Stimulated activated CD8-positive, alpha-beta memory T cell treated with anti-CD3 and anti-CD28 coated beads, Interleukin-12 subunit alpha, Interleukin-12 subunit beta, amount 100 ng/mL, for 24 hours (primary cell): ENCODE measurements at regions not wholly inside any gene's neighbourhood (a gene's known extent, or its start where the extent isn't known, plus 50 kb on each side); places are given as distances from the start of the nearest gene placed in this dataset.
"Not testable (repeated sequence)": the region's sequence is repeated elsewhere in the genome, so short reads cannot be mapped to it uniquely, and the experiment has no call there.

Experiments used
- DNase-seq: peaks from one replicate; pipeline ENCODE4 v3.0.0-alpha.2; 2020; ENCODE audit errors: extremely low read depth

DNA sequence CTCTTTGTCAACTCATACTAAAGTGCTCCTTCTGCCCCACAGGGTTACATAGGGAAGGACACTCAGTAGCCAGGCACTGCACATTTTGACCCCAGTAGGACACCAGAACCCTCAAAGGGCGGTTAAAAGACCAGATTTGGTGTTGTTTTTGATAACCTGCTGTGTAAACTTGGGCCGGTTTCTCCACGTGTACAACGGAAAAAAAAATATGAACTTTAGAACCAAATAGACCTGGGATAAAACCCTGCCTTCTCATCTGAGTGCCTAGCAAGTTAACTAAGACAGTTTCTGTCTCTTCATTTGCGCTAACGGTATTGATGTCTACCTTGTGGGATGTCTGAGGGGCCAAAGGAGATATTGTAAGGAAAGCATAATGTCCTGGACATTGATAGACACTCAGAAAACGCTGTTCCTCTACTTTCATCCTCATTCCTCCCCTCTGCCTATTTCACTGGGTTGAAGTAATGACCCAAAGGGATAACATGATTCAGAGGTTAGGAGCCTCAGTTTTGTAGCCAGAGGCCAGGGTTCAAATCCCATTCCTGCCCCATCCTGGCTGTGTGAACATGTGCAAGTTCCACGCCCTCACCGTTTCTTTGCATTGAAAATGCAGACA lies 155.9 kb upstream of the LPP start:
- DNase-seq, result no peak

DNA sequence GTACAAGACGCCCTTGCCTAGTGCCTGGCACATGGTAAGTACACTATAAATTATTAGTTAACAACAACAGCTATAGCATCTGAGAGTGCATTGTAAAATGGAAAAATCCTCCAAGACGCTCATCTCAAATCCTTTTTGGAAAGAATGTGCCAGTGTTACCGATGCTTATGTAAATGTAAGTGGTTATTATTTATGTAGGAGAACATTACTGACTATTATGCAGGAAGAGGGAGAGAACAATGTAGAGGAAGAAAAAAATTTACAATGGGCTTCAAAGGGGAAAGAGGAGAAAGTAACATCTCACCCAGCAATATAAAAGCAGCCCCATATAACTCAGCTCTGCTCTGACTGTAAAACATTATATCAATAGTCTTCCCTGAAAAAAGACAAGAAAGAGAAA lies 155.3 kb upstream of the LPP start:
- no peak for DNase-seq

DNA sequence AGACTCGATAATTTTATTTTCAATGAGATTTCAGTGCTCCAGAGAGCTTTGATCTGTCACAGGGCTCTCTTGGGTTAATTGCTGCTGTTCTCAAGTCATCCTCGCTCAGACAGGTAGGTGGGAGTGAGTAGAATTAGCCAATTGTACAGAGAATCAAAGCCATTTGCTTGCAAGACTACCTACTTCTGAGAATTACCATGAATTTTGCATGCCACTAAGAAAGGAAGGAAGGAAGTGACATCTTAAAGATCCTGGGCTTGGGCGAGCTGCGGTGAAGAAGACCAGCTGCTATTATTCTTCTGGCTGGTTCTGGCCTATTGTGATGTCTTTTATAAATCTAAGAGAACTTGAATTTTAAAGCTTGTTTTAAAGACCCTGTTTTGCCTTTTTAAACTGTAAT lies 154.1 kb upstream of the LPP start:
- DNase-seq, result no peak

DNA sequence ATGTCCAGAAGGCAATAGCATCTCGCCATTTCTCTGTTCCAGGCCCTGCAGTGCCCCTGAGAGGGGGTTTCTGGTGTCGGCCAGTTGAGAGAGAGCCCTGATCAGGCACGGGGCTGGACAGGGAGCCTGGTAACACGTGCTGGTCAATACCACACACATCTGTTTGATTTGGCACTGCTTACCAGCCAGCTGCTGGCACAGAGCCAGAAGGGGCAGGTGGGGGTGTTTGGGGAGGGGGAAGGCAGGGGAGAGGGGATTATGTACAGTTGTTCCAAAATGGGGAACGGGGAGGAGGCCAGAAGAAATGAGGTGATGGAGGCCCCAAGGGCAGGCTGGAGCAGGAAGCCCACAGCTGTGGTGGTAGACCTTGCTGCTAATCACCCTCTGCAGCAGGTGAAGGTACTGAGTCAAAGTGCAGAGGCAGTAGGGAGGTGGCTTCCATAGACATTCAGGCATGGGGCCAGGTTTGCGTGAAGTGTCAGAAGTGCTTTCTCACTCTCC lies 153.5 kb upstream of the LPP start:
- DNase-seq, result no peak

DNA sequence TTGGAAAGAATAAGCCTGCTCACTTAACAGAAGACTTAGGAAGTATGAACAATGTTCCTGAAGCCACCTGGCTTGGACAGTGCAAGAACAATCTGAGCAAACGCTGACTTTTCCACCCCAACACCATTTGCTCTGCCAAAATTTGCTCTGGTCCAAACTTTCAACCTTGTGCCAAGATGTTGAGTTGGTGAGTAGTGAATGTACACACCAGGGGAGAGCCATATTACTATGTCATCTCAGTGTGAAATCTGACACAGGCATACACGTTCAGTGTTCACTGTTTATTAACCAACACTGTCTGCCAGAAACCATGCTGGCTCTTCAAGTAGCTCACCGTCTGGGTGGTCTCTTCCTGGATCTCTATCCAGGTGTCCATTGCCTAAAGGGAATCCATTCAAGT lies 152.9 kb upstream of the LPP start:
- DNase-seq, result no peak

DNA sequence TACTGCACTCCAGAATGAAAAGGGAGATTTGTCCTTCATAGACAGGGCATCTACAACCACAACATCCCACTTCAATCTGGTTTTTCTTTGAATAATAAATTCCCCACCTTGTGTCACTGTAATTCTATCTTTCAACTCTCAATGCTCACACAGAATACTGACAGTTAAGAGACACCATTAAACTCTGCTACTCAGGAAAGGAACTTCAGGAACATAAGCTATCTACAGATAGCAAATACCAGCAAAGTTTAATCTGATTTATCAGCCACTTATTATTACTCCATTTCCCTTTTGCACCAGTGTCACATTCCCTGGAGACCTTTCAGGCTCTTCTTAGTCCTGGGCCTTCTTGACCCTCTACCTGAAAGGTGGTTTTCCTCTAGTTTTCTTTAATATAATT lies 152.0 kb upstream of the LPP start:
- DNase-seq, result no peak

DNA sequence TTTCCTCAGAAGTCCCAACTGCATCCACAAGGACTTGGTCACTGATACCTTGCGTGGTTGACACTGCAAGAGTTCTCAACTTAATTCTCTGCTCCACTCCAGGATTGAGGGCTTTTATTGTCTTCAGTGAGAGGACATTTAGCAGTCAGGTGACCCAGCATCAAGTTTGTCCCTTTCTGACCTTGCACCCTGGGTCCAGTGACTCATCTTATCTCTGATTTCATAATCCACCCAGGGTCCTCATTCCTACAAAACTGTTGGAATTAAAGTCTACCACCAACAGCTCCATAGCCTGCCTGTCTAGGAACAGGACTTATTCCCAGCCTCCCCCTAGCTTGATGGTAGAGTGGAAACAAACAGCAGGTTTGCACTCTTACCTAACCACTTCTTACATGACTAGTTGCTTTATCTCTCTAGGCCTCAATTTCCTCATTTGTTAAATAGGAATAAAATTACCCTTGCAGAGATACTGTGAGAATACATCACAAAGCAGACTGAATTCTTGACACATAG lies 151.3 kb upstream of the LPP start:
- DNase-seq, result no peak

DNA sequence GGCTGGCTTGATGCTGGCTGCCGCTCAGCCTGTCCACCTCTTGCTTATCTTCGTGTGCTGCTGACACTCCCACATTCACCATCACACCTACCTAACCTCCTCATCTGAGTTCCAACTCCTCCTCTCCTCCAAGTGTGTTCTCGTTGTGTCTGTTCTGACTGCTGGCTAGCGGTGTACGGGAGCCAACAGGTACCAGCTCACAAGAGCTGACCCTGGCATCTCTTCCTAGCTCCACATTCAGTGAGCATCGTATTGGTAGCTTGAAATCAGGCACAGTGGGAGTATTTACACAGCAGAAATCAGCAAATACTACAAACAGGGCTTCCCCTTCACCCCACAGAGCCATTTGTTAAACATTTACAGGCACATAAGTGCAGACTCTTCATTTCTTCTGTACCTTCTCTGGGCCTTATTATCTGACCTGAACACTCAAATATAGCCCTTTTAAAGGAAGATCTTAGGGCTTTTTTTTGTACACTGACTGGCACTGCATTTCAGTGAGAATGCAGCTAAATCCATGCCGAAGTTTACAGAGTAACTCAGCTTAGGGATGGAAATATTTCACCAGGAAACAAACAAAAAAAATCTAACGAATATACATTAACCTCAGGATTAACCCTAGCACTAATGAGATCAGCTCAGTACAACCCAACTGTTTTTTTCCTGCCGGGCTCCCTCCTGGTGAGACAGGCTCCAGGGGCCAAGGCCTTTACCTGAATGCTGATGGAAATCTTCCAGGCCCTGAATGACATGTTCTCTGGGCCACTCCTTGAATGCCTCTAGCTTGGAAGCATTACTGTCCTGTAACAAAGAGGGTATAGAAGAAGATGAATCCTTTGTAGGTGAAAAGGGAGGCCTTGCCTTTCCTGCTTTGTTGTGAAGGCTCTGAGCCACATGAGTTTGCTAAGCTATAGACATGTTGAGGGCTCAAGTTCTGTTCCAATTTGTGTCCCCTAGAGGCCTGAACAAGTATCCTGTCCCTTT lies 150.5 kb upstream of the LPP start:
- DNase-seq, result no peak

DNA sequence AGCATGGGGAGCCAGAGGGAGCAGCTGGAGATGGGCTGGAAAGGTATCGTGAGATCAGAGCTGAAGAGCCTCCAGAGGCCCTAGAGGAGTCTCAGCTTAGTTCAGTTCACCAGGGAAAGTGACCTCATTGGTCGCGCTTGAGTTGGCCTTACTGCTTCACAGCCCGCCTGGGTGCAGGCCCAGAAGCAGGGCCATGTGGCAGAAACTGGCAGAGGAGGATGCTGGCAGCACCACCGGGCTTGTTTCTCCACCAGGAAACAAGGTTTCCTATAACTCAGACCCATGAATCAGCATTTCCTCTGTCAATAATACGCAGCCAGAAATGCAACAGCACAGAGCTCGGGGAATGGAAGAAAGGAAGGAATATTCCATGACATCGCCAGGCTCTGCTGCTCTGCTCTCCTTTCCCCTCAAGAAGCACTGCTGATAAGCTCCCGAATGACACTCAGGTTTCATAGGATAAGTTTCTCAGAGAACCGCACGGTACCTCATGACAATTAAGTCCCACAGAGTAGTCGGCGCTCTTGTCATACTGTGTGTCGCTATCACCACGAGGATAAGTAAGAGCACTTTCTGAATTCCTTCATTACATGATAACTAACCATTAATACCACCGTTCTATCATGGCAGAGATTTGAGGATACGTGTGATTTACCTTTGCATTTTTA lies 147.1 kb upstream of the LPP start:
- DNase-seq, result no peak

DNA sequence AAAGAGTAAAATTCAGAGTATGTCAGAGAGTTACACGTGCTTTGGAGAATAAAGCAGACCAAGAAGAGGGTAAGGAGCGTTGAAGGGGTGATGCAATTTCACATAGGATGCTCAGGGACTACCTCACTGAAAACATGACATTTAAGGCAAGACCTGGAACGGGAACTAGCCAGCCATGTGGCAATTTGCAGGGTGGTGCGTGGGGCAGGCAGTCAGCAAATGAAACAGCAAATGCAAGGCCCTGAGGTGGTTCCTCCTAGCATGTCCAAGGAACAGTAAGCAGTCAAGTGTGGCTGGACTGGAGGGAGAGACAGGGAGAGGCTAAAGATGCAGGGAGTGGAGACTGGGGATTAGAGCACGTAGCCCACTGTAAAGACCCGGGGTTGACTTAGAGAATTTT lies 146.1 kb upstream of the LPP start:
- DNase-seq, result no peak

DNA sequence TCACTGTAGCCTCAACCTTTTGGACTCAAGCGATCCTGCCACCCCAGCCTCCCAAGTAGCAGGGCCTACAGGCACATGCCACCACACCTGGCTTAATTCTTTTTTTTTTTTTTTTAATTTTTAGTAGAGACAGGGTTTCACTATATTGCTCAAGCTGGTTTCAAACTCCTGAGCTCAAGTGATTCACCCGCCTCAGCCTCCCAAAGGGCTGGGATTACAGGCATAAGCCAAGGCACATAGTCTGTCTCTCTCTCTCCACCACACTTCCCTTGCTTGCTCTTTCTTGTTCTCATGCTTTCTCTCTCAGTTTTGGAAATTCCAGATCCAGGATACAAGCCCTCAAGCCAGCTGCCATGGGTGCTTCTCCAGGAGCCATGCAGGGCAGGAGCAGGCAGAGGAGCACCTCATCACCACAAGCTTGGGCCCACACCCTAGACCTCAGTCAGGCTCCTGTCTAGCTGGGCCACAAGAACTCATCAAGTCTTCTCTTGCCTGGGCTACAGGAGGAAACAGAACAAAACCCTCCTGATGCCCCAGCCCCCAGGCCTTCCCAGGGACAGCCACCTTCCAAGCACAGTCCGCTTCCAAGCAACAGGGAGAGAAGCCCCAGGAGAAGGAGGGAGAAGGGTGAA lies 145.3 kb upstream of the LPP start:
- no peak for DNase-seq

DNA sequence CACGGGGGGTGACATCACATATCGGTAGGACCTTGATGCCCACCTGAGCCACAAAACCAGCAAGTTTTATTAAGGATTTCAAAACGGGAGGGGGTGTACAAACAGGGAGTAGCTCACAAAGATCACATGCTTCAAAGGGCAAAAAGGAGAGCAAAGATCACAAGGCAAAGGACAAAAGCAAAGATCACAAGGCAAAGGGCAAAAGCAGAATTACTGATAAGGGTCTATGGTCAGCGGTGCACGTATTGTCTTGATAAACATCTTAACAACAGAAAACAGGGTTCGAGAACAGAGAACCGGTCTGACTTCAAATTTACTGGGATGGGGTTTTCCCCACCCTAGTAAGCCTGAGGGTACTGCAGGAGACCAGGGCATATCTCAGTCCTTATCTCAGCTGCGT lies 143.5 kb upstream of the LPP start:
- no peak for DNase-seq

DNA sequence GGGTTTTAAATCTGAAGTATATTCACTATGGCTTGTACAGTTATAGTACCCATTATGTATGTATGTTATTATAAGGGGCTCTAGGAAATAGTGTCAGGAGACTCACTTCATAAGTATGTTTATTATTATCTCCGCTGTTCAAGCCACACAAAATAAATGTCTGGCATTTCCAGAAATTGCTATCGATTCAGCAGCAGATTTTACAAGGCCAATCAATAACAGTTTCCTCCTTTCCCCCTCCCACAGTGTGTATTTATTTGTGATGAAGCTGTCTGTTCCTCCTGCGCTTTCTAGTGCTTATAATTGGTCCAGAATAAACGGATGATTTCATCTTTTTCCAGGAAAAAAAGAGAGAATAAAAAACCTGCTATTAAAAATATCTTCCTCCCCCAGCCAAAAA lies 134.2 kb upstream of the LPP start:
- no peak for DNase-seq

DNA sequence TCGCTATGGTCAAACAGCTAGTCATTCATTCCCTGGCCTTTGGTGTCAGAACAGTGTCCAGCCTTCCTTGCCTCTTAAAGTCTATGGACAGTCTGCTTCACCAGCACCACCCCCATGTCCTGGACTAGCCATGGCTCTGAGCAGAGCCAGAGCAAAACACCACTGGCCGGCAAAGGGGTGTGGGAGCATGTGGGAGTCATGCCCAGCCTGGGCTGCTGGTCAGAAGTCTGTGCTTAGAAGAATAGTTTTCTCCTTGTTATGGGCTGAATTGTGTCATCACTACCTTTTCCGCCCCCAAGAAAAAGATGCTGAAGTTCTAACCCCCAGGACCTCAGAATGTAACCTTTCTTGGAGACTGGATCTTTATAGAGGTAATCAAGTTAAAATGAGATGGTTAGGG lies 132.9 kb upstream of the LPP start:
- DNase-seq, result no peak

DNA sequence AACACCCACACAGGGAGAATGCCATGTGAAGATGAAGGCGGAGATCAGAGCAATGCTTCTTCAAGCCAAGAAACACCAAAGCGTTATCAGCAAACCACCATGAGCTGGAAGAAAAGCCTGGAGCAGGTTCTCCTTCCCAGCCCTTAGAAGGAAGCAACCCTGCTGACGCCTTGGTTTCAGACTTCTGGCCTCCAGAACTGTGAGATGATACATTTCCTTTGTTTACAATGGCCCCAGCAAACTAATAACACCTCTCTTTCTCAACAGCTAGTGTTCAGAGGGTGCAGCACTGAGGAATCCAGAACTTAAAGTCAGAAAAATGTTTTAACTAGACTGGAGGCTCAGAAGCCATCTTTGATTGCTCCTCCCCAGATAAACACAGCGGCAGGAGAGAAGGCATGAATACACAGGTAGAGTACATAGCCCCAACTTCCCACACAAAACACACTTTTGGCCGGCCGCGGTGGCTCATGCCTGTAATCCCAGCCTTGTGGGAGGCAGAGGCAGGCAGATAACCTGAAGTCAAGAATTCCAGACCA lies 132.4 kb upstream of the LPP start:
- no peak for DNase-seq

DNA sequence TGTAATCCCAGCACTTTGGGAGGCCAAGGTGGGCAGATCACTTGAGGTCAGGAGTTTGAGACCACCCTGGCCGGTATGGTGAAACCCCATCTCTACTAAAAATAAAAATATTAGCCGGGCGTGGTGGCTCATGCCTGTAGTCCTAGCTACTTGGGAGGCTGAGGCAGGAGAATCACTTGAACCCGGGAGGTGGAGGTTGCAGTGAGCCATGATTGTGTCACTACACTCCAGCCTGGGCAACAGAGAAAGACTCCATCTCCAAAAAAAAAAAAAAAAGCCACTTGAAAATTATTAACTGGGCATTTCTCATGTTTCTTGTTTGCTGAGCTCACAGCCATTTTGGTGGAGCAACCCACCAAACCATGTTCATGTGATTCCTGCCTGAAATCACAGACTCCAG lies 131.1 kb upstream of the LPP start:
- DNase-seq, result not testable (repeated sequence)

DNA sequence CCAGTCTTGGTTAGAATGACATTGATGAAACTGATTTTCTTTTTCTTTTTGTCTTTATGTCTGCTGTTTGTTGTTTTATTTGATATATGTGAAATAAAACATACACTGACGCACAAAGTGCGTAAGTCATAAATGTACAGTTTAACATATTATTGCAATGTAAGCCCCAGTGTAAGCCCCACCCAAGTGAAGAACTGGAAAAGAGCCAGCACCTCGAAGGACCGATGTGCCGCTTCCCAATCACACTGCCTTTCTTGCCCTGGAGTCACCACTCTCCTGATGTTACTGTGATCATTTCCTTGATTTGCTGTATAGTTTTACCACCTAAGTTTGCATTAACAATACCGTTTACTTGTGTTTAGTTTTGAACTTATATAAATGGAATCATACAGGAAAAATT lies 128.4 kb upstream of the LPP start:
- DNase-seq, result no peak

DNA sequence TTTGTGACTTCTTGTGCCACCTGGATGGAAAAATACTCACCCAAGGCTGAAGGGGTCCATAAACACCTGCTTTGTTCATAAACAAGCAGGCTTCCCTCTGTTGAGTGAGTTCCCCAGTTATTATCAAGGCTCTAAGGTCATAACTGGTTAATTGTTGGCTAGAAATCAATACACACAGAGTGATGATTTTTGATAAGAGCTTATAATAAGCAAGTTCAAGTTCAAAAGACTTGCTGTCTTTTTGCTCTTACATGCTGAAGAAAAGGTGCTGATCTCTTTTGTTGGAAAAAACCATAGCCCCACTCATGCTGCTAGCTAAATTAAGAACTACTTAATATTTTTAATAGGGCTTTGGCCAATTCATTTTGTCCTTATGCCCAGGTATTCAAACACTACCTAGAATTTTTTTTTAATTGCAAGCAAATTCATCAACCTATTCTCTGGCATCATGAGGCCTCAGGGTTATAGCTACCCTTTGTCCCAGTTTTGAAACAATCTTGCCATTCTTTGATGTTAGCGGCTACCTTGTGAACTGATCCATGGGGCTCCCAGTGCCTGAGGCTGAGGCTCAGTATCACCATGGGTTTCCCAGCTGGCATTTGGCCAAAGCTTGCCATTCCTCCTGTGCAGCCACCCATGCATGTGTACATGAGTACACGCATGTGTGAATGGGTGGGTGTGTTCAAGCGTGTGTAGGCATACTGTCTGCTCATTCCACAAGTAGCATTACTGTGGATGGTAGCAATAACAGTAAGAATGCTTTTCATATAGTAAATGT lies 127.6 kb upstream of the LPP start:
- DNase-seq, result no peak

DNA sequence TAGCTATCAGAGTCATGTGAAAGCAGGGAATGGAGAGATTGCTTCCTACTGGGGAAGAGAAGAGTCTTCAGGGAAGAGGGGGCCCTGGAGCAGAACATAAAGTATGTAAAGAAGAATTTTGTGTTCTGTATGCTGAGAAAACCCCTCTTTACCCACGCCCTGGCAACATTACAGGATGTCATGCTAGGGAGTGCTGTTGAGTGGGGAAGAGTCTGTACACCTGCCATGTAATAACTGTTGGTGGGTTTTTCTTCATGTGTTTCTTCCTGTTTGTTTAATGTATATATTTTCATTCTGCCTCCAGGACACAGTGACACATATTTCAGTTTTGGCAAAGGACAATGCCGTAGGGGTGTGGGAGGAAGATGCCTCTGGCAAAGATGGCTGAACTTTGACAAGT lies 122.8 kb upstream of the LPP start:
- no peak for DNase-seq

DNA sequence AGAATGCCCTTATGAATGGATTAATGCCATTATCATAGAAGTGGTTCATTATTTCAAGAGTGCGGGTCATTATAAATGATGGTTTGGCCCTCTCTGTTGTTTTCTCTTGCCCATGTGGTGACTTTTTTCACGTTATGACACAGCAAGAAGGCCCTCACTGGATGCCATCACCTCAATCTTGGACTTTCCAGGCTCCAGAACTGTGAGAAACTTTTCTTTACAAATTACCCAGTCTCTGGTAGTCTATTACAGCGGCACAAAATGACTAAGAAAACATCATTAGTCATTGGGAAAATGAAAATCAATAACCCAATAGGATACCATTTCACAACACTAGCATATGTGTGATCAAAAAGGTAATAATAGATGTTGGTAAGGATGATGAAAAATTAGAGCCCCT lies 119.0 kb upstream of the LPP start:
- DNase-seq, result no peak
